Smooth muscle cell (in vitro differentiated cells): ENCODE measurements at regions not wholly inside any gene's neighbourhood (a gene's known extent, or its start where the extent isn't known, plus 50 kb on each side); places are given as distances from the start of the nearest gene placed in this dataset.
A peak's percentile ranks its signal among the peaks of the same experiment; 100 is the strongest.
"Not testable (repeated sequence)": the region's sequence is repeated elsewhere in the genome, so short reads cannot be mapped to it uniquely, and the experiment has no call there.

Experiments used
- DNase-seq: peaks from one replicate; lab custom pipeline; 2025; ENCODE audit not compliant: unreplicated experiment; lab: John Stamatoyannopoulos, UW
- H2AFZ ChIP-seq: fragments of 200-600 bp; sonication (generic); 2 replicates; pipeline ENCODE4 v1.6.0; 2016; ENCODE audit warnings: antibody characterized with exemption, low read depth, mild to moderate bottlenecking
- H3F3A ChIP-seq: fragments of 200-600 bp; sonication (generic); 2 replicates; pipeline ENCODE4 v1.6.0; 2017; ENCODE audit warnings: antibody characterized with exemption, low read depth
- H3K27ac ChIP-seq: fragments of 200-600 bp; sonication (generic); 2 replicates; pipeline ENCODE4 v1.5.1; 2016; ENCODE audit warnings: low read depth, mild to moderate bottlenecking
- H3K27me3 ChIP-seq: fragments of 200-600 bp; sonication (generic); 2 replicates; pipeline ENCODE4 v1.6.1; 2016; ENCODE audit warnings: low read depth, mild to moderate bottlenecking
- H3K36me3 ChIP-seq: fragments of 200-600 bp; sonication (generic); 2 replicates; pipeline ENCODE4 v1.5.1; 2016; ENCODE audit warnings: low read depth
- H3K4me1 ChIP-seq: fragments of 200-600 bp; sonication (generic); 2 replicates; pipeline ENCODE4 v1.5.1; 2016; ENCODE audit warnings: low read depth
- H3K4me2 ChIP-seq: fragments of 200-600 bp; sonication (generic); 2 replicates; pipeline ENCODE4 v1.6.0; 2016; ENCODE audit warnings: mild to moderate bottlenecking
- H3K4me3 ChIP-seq: fragments of 200-600 bp; sonication (generic); 2 replicates; pipeline ENCODE4 v1.5.1; 2016; ENCODE audit warnings: mild to moderate bottlenecking
- H3K79me2 ChIP-seq: fragments of 200-600 bp; sonication (generic); 2 replicates; pipeline ENCODE4 v1.6.0; 2016; ENCODE audit warnings: low read depth, mild to moderate bottlenecking
- H3K9ac ChIP-seq: fragments of 200-600 bp; sonication (generic); 2 replicates; pipeline ENCODE4 v1.6.0; 2016; ENCODE audit warnings: low read depth
- H3K9me3 ChIP-seq: fragments of 200-600 bp; sonication (generic); replicated peaks from 2 replicates; pipeline ENCODE4 v1.5.1; 2016; ENCODE audit warnings: low read depth
- H4K20me1 ChIP-seq: fragments of 200-600 bp; sonication (generic); 2 replicates; pipeline ENCODE4 v1.6.0; 2016; ENCODE audit warnings: low read depth
- WGBS: methylation state at CpG from one replicate; pipeline ENCODE4 v1.1.7; 2016; ENCODE audit warnings: low lambda C conversion rate; 5-methylcytosine and 5-hydroxymethylcytosine counted together
- TF ChIP-seq, protein P1 (sequence below): fragments of 200-600 bp; sonication (generic); IDR thresholded peaks from 2 replicates; pipeline ENCODE4 v1.5.1; 2017; ENCODE audit warnings: borderline replicate concordance, mild to moderate bottlenecking, antibody characterized with exemption; ENCODE audit not compliant: insufficient read depth, poor library complexity, severe bottlenecking

DNA sequence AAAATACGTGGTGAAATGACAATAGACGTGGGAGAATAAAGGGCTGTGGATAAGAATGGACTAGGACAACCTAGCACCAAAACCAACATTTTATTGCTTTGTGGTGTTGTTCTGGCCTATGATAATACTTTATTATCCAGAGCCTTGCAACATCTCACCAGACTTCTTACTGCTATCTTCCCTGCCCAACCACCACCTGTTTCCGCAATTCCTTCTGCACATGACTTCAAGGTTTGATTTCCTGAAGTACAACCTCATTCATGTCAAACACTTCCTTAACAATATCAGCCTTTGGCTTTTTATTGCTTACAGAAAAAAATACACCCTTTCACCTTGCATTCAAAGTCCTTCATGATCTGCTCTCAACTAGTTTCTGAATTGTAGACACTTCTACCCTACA lies 84.8 kb downstream of the RTL3 start:
- no peaks in the 10 kb centered on the region for H3K9me3 ChIP-seq
- no peak overlapping the region for H3K27ac ChIP-seq
- H4K20me1 ChIP-seq, result no peaks in the 10 kb centered on the region
- H3K4me1 ChIP-seq, result no peaks in the 10 kb centered on the region
- H3F3A ChIP-seq, result no peaks in the 10 kb centered on the region
- no peak for DNase-seq
- H3K79me2 ChIP-seq, result no peaks in the 10 kb centered on the region
- TF ChIP-seq, protein P1, sequence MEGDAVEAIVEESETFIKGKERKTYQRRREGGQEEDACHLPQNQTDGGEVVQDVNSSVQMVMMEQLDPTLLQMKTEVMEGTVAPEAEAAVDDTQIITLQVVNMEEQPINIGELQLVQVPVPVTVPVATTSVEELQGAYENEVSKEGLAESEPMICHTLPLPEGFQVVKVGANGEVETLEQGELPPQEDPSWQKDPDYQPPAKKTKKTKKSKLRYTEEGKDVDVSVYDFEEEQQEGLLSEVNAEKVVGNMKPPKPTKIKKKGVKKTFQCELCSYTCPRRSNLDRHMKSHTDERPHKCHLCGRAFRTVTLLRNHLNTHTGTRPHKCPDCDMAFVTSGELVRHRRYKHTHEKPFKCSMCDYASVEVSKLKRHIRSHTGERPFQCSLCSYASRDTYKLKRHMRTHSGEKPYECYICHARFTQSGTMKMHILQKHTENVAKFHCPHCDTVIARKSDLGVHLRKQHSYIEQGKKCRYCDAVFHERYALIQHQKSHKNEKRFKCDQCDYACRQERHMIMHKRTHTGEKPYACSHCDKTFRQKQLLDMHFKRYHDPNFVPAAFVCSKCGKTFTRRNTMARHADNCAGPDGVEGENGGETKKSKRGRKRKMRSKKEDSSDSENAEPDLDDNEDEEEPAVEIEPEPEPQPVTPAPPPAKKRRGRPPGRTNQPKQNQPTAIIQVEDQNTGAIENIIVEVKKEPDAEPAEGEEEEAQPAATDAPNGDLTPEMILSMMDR, result no peak
- H3K36me3 ChIP-seq, result no peaks in the 10 kb centered on the region
- 85% methylated on average over 3 of the region's 3 CpGs for WGBS
- H3K27me3 ChIP-seq, result no peaks in the 10 kb centered on the region
- no peak overlapping the region for H3K9ac ChIP-seq
- no peak overlapping the region for H3K4me3 ChIP-seq
- no peak overlapping the region for H3K4me2 ChIP-seq
- H2AFZ ChIP-seq, result no peak overlapping the region

DNA sequence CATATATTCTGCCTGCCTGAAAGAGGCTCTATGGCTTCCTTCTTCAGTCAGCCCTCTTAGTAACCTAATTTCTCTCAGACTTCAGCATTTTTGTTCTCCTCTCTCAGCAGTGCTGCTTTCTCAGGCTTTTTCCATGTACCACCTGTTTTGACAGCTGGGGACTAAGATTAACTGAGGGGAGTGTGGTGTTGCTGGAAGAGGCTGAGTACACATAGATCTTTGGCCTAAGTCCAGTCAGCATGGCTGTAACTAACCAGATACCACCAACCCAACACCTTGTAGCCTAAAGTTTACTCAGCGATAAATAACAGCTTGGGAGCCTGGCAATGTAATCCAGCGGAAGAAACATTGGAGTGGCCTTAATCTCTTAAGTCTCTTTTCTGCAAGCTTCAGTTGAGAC lies 85.5 kb downstream of the RTL3 start:
- WGBS, result 69% methylated on average over 2 of the region's 2 CpGs
- no peaks in the 10 kb centered on the region for H3K27me3 ChIP-seq
- H3K4me1 ChIP-seq, result no peaks in the 10 kb centered on the region
- no peak overlapping the region for H3K27ac ChIP-seq
- H4K20me1 ChIP-seq, result no peaks in the 10 kb centered on the region
- DNase-seq, result no peak
- no peak overlapping the region for H2AFZ ChIP-seq
- no peak overlapping the region for H3K4me2 ChIP-seq
- no peak overlapping the region for H3K4me3 ChIP-seq
- TF ChIP-seq, protein P1, result no peak
- no peaks in the 10 kb centered on the region for H3K36me3 ChIP-seq
- H3F3A ChIP-seq, result no peaks in the 10 kb centered on the region
- no peaks in the 10 kb centered on the region for H3K79me2 ChIP-seq
- H3K9ac ChIP-seq, result no peak overlapping the region
- H3K9me3 ChIP-seq, result no peaks in the 10 kb centered on the region

DNA sequence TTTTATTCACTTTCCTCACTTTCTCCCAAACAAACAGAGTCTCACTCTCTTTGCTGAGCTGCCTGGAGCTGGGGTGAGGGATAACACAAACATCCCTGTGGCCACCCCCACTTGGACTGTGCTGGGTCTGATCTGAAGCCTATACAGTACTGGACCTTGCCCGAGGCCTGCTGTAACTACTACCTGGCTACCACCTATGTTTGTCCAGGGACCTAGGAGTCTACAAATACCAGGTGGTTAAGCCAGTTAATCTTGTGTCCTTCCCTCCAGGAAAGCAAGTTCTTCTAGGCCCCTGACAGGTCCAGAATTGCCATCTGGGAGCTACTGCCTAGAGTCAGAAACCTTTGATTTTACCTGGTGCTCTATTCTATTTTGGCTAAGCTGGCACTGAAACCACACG lies 87.3 kb downstream of the RTL3 start:
- H3K27me3 ChIP-seq, result no peaks in the 10 kb centered on the region
- H3K4me3 ChIP-seq, result no peak overlapping the region
- 75% methylated on average over 2 of the region's 2 CpGs for WGBS
- no peaks in the 10 kb centered on the region for H3F3A ChIP-seq
- H3K9me3 ChIP-seq, result no peaks in the 10 kb centered on the region
- H3K27ac ChIP-seq, result no peak overlapping the region
- no peaks in the 10 kb centered on the region for H4K20me1 ChIP-seq
- no peaks in the 10 kb centered on the region for H3K79me2 ChIP-seq
- no peak overlapping the region for H3K9ac ChIP-seq
- no peaks in the 10 kb centered on the region for H3K4me1 ChIP-seq
- TF ChIP-seq, protein P1, result no peak
- H2AFZ ChIP-seq, result no peak overlapping the region
- H3K4me2 ChIP-seq, result no peak overlapping the region
- DNase-seq, result no peak
- H3K36me3 ChIP-seq, result no peaks in the 10 kb centered on the region

DNA sequence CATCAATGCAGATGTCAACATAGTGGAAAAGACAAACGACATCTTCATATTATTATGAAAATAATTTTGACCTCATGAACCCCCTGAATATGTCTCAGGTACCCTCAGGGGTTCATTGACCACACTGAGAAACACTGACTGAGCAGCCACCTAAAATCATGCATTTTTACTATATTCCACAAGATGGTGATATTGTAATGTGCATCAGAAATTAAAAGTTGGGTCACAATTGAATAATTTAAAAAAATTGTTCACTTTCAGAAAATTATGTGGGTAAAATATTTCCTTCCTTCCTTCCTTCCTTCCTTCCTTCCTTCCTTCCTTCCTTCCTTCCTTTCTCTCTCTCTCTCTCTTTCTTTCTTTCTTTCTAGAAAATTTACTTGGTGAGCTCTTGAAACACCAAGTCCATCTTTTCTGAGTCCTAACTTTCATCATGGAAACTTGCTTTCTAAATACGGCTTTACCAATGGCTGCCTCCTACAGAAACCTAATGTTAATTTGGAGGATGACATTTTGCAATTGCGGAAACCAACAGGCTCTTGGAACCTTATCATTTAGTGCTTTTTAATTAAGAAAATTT lies 103.6 kb downstream of the RTL3 start:
- 62% methylated on average over 3 of the region's 3 CpGs for WGBS
- no peak overlapping the region for H2AFZ ChIP-seq
- H3K27ac ChIP-seq, result no peak overlapping the region
- no peaks in the 10 kb centered on the region for H4K20me1 ChIP-seq
- no peaks in the 10 kb centered on the region for H3K36me3 ChIP-seq
- H3K9me3 ChIP-seq, result no peaks in the 10 kb centered on the region
- H3F3A ChIP-seq, result no peaks in the 10 kb centered on the region
- no peak overlapping the region for H3K4me3 ChIP-seq
- H3K4me2 ChIP-seq, result no peak overlapping the region
- H3K79me2 ChIP-seq, result no peaks in the 10 kb centered on the region
- TF ChIP-seq, protein P1, result peak; percentile 47
- H3K4me1 ChIP-seq, result no peaks in the 10 kb centered on the region
- no peak overlapping the region for H3K9ac ChIP-seq
- no peaks in the 10 kb centered on the region for H3K27me3 ChIP-seq
- DNase-seq, result no peak

DNA sequence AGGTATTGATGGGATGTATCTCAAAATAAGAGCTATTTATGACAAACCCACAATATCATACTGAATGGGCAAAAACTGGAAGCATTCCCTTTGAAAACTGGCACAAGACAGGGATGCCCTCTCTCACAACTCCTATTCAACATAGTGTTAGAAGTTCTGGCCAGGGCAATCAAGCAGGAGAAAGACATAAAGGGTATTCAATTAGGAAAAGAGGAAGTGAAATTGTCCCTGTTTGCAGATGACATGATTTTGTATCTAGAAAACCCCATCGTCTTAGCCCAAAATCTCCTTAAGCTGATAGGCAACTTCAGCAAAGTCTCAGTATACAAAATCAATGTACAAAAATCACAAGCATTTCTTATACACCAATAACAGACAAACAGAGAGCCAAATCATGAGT lies 106.5 kb downstream of the RTL3 start:
- DNase-seq, H3F3A ChIP-seq, H3K4me2 ChIP-seq, H3K9ac ChIP-seq, H3K36me3 ChIP-seq, H2AFZ ChIP-seq, H3K9me3 ChIP-seq, H4K20me1 ChIP-seq, H3K27ac ChIP-seq, H3K4me3 ChIP-seq, H3K4me1 ChIP-seq, H3K27me3 ChIP-seq, H3K79me2 ChIP-seq: not testable (repeated sequence)
- 94% methylated on average over 1 of the region's 1 CpG for WGBS
